Suprapubic skin (tissue), 4 donors: ENCODE measurements at regions not wholly inside any gene's neighbourhood (a gene's known extent, or its start where the extent isn't known, plus 50 kb on each side); places are given as distances from the start of the nearest gene placed in this dataset.

ENCODE experiments used
- CTCF ChIP-seq, 2 donors: fragments of 200-600 bp in 1 of 2; fragments of 450-650 bp in 1 of 2; sonication (generic) in 1 of 2; IDR thresholded peaks; one replicate each; pipeline ENCODE4 v1.5.1; 2016 to 2019; ENCODE audit warnings: antibody characterized with exemption in 2 of 2, mild to moderate bottlenecking in 1 of 2, moderate library complexity in 1 of 2
- EP300 ChIP-seq: sonication (generic); formaldehyde crosslinking; IDR thresholded peaks from one replicate; pipeline ENCODE4 v1.6.1; 2017; ENCODE audit warnings: antibody characterized with exemption
- POLR2A ChIP-seq, 2 donors: fragments of 450-650 bp; IDR thresholded peaks; one replicate each; pipeline ENCODE4 v1.6.1; 2017; ENCODE audit warnings: antibody characterized with exemption in 2 of 2, mild to moderate bottlenecking in 2 of 2, moderate library complexity in 2 of 2
- POLR2AphosphoS5 ChIP-seq, 3 donors: sonication (generic); formaldehyde crosslinking; IDR thresholded peaks; one replicate each; pipeline ENCODE4 v1.6.1; 2017; ENCODE audit warnings: antibody characterized with exemption in 3 of 3

GRCh38 chr12:75662511-75663159 is 151.2 kb upstream of the KRR1 start:
- TF ChIP-seq CTCF (IDR thresholded peaks at IDR 0.05) (no peak), POLR2AphosphoS5 (IDR thresholded peaks at IDR 0.05) (no peak), POLR2A (IDR thresholded peaks at IDR 0.05) (no peak), EP300 (no peak)
